ENCODE measurements at regions not wholly inside any gene's neighbourhood (a gene's known extent, or its start where the extent isn't known, plus 50 kb on each side); places are given as distances from the start of the nearest gene placed in this dataset.

- no peak overlapping the region for H3K9ac ChIP-seq (ENCODE audit: control insufficient read depth, extremely low read depth, insufficient read depth, low read length)
- dilution Hi-C loops (cut with MboI; ENCODE audit: extremely low pct_ligation_motif_present, low sequenced_read_pairs) = no loop called here
- no peak overlapping the region for H3K4me2 ChIP-seq (ENCODE audit: control insufficient read depth, extremely low read depth, insufficient read depth, low read depth, low read length)
- no peaks in the 10 kb centered on the region for H3K27me3 ChIP-seq (ENCODE audit: control insufficient read depth, extremely low read depth, insufficient read depth, low read length)
- H3K4me3 ChIP-seq (ENCODE audit: control insufficient read depth in 2 of 3, extremely low read depth in 1 of 3, insufficient read depth in 2 of 3, low read depth in 1 of 3, low read length in 3 of 3) = no peak overlapping the region
- no peaks in the 10 kb centered on the region for H3K9me1 ChIP-seq (ENCODE audit: control insufficient read depth, extremely low read depth, insufficient read depth, low read length)
- TF ChIP-seq EZH2 (IDR thresholded peaks at IDR 0.05; ENCODE audit: low read length) = no peak
- TF ChIP-seq CTCF (optimal IDR thresholded peaks at IDR 0.05 in 1 of 3, IDR thresholded peaks at IDR 0.05 in 1 of 3, conservative IDR thresholded peaks at IDR 0.05 in 1 of 3; ENCODE audit: extremely low read depth in 1 of 3, insufficient read depth in 2 of 3, low read length in 3 of 3) = no peak
- DNase-seq (ENCODE audit: low read depth, low spot score) (no peak), FAIRE-seq (no peak)
- no peak overlapping the region for H3K27ac ChIP-seq (ENCODE audit: control insufficient read depth, insufficient read depth, low read length)
- no peaks in the 10 kb centered on the region for H3K79me2 ChIP-seq (ENCODE audit: control insufficient read depth, insufficient read depth, low read length)
- no peaks in the 10 kb centered on the region for H3K4me1 ChIP-seq (ENCODE audit: control insufficient read depth, extremely low read depth, insufficient read depth, low read length)
- H3K36me3 ChIP-seq (ENCODE audit: control insufficient read depth in 2 of 2, extremely low read depth in 1 of 2, insufficient read depth in 2 of 2, low read length in 2 of 2) = no peaks in the 10 kb centered on the region
- H4K20me1 ChIP-seq (ENCODE audit: control insufficient read depth, extremely low read depth, insufficient read depth, low read length) = no peaks in the 10 kb centered on the region
- no peaks in the 10 kb centered on the region for H3K9me3 ChIP-seq (ENCODE audit: control insufficient read depth, low read depth, low read length)
- H2AFZ ChIP-seq (ENCODE audit: control insufficient read depth, low read length) = no peak overlapping the region
Measured at GRCh38 chr5:58054018-58054417, 405.9 kb downstream of the PLK2 start.

- FAIRE-seq (no peak), DNase-seq (ENCODE audit: low read depth, low spot score) (no peak)
- H3K27me3 ChIP-seq (ENCODE audit: control insufficient read depth, extremely low read depth, insufficient read depth, low read length) = no peaks in the 10 kb centered on the region
- TF ChIP-seq EZH2 (IDR thresholded peaks at IDR 0.05; ENCODE audit: low read length) = no peak
- H3K79me2 ChIP-seq (ENCODE audit: control insufficient read depth, insufficient read depth, low read length) = no peaks in the 10 kb centered on the region
- dilution Hi-C loops (cut with MboI; ENCODE audit: extremely low pct_ligation_motif_present, low sequenced_read_pairs) = no loop called here
- H3K4me3 ChIP-seq (ENCODE audit: control insufficient read depth in 2 of 3, extremely low read depth in 1 of 3, insufficient read depth in 2 of 3, low read depth in 1 of 3, low read length in 3 of 3) = no peak overlapping the region
- H3K9me3 ChIP-seq (ENCODE audit: control insufficient read depth, low read depth, low read length) = no peaks in the 10 kb centered on the region
- no peaks in the 10 kb centered on the region for H3K4me1 ChIP-seq (ENCODE audit: control insufficient read depth, extremely low read depth, insufficient read depth, low read length)
- no peaks in the 10 kb centered on the region for H3K9me1 ChIP-seq (ENCODE audit: control insufficient read depth, extremely low read depth, insufficient read depth, low read length)
- H3K27ac ChIP-seq (ENCODE audit: control insufficient read depth, insufficient read depth, low read length) = no peak overlapping the region
- H3K9ac ChIP-seq (ENCODE audit: control insufficient read depth, extremely low read depth, insufficient read depth, low read length) = no peak overlapping the region
- H2AFZ ChIP-seq (ENCODE audit: control insufficient read depth, low read length) = no peak overlapping the region
- H4K20me1 ChIP-seq (ENCODE audit: control insufficient read depth, extremely low read depth, insufficient read depth, low read length) = no peaks in the 10 kb centered on the region
- no peak overlapping the region for H3K4me2 ChIP-seq (ENCODE audit: control insufficient read depth, extremely low read depth, insufficient read depth, low read depth, low read length)
- H3K36me3 ChIP-seq (ENCODE audit: control insufficient read depth in 2 of 2, extremely low read depth in 1 of 2, insufficient read depth in 2 of 2, low read length in 2 of 2) = no peaks in the 10 kb centered on the region
Measured at GRCh38 chr5:58048954-58049353, 410.9 kb downstream of the PLK2 start.

GRCh38 chr5:58048185-58048925 is 411.5 kb downstream of the PLK2 start:
- H3K27ac ChIP-seq (ENCODE audit: control insufficient read depth, insufficient read depth, low read length) = no peak overlapping the region
- H3K36me3 ChIP-seq (ENCODE audit: control insufficient read depth in 2 of 2, extremely low read depth in 1 of 2, insufficient read depth in 2 of 2, low read length in 2 of 2) = no peaks in the 10 kb centered on the region
- H3K9ac ChIP-seq (ENCODE audit: control insufficient read depth, extremely low read depth, insufficient read depth, low read length) = no peak overlapping the region
- H3K4me1 ChIP-seq (ENCODE audit: control insufficient read depth, extremely low read depth, insufficient read depth, low read length) = no peaks in the 10 kb centered on the region
- no peak for FAIRE-seq
- no peaks in the 10 kb centered on the region for H3K9me1 ChIP-seq (ENCODE audit: control insufficient read depth, extremely low read depth, insufficient read depth, low read length)
- no peaks in the 10 kb centered on the region for H3K9me3 ChIP-seq (ENCODE audit: control insufficient read depth, low read depth, low read length)
- H3K79me2 ChIP-seq (ENCODE audit: control insufficient read depth, insufficient read depth, low read length) = no peaks in the 10 kb centered on the region
- no peak overlapping the region for H2AFZ ChIP-seq (ENCODE audit: control insufficient read depth, low read length)
- H3K4me2 ChIP-seq (ENCODE audit: control insufficient read depth, extremely low read depth, insufficient read depth, low read depth, low read length) = no peak overlapping the region
- no peak overlapping the region for H3K4me3 ChIP-seq (ENCODE audit: control insufficient read depth in 2 of 3, extremely low read depth in 1 of 3, insufficient read depth in 2 of 3, low read depth in 1 of 3, low read length in 3 of 3)
- no peak for TF ChIP-seq EZH2 (IDR thresholded peaks at IDR 0.05; ENCODE audit: low read length)
- TF ChIP-seq CTCF (optimal IDR thresholded peaks at IDR 0.05 in 1 of 3, IDR thresholded peaks at IDR 0.05 in 1 of 3, conservative IDR thresholded peaks at IDR 0.05 in 1 of 3; ENCODE audit: extremely low read depth in 1 of 3, insufficient read depth in 2 of 3, low read length in 3 of 3) = no peak
- H3K27me3 ChIP-seq (ENCODE audit: control insufficient read depth, extremely low read depth, insufficient read depth, low read length) = no peaks in the 10 kb centered on the region
- no peak for DNase-seq (ENCODE audit: low read depth, low spot score)
- dilution Hi-C loops (cut with MboI; ENCODE audit: extremely low pct_ligation_motif_present, low sequenced_read_pairs) = no loop called here
- H4K20me1 ChIP-seq (ENCODE audit: control insufficient read depth, extremely low read depth, insufficient read depth, low read length) = no peaks in the 10 kb centered on the region
